ENCODE measurements at regions not wholly inside any gene's neighbourhood (a gene's known extent, or its start where the extent isn't known, plus 50 kb on each side); places are given as distances from the start of the nearest gene placed in this dataset.

GRCh38 chr18:56162311-56163265 is 475.8 kb downstream of the TXNL1 start:
- Histone ChIP-seq H3K36me3 (ENCODE audit: control insufficient read depth, insufficient read depth, low read length) (no peaks in the 10 kb centered on the region), H3K27me3 (ENCODE audit: control insufficient read depth, insufficient read depth, low read length) (no peaks in the 10 kb centered on the region), H3K27ac (ENCODE audit: low read length) (no peak overlapping the region), H3K4me1 (ENCODE audit: control insufficient read depth, insufficient read depth, low read length) (no peaks in the 10 kb centered on the region), H3K9me3 (ENCODE audit: control insufficient read depth, insufficient read depth, low read depth, low read length) (no peaks in the 10 kb centered on the region), H3K4me3 (ENCODE audit: low read depth in 2 of 2, low read length in 2 of 2) (no peak overlapping the region)
- BruUV-seq (replicated peaks), result no TSS peak
- intact Hi-C loops (cut with micrococcal nuclease; ENCODE audit: unreplicated experiment), result no loop called here
- ChIA-PET POLR2A (no interaction called here), CTCF (no interaction called here)
- DNase-seq (ENCODE audit: low read depth, low spot score) (no peak), ATAC-seq (no peak)
- TF ChIP-seq TCF7L2 (IDR thresholded peaks at IDR 0.05; ENCODE audit: low read depth, low read length), result no peak
- no peak for TF ChIP-seq CTCF (IDR thresholded peaks at IDR 0.05)
- TF ChIP-seq REST (IDR thresholded peaks at IDR 0.05; ENCODE audit: insufficient read depth in 1 of 2, low read depth in 2 of 2, low read length in 1 of 2), result no peak
- no peak for TF ChIP-seq POLR2AphosphoS5 (IDR thresholded peaks at IDR 0.05; ENCODE audit: low read depth, low read length)
- no peak for TF ChIP-seq SIN3A (IDR thresholded peaks at IDR 0.05; ENCODE audit: borderline replicate concordance, insufficient read depth, low read depth, low read length)
- in situ Hi-C loops (cut with HindIII; ENCODE audit: low pct_unique_long_range_greater_than_20kb, low sequenced_read_pairs), result no loop called here

- BruUV-seq (replicated peaks), result no TSS peak
- H3K4me3 ChIP-seq (ENCODE audit: low read depth in 2 of 2, low read length in 2 of 2), result no peak overlapping the region
- DNase-seq (ENCODE audit: low read depth, low spot score), result no peak
- POLR2A ChIA-PET, result no interaction called here
- intact Hi-C loops (cut with micrococcal nuclease; ENCODE audit: unreplicated experiment), result no loop called here
- no peaks in the 10 kb centered on the region for H3K27me3 ChIP-seq (ENCODE audit: control insufficient read depth, insufficient read depth, low read length)
- no peak overlapping the region for H3K27ac ChIP-seq (ENCODE audit: low read length)
- ATAC-seq, result no peak
- in situ Hi-C loops (cut with HindIII; ENCODE audit: low pct_unique_long_range_greater_than_20kb, low sequenced_read_pairs), result no loop called here
- CTCF ChIA-PET, result no interaction called here
- H3K9me3 ChIP-seq (ENCODE audit: control insufficient read depth, insufficient read depth, low read depth, low read length), result no peaks in the 10 kb centered on the region
- H3K36me3 ChIP-seq (ENCODE audit: control insufficient read depth, insufficient read depth, low read length), result no peaks in the 10 kb centered on the region
- no peak for TF ChIP-seq REST (IDR thresholded peaks at IDR 0.05; ENCODE audit: insufficient read depth in 1 of 2, low read depth in 2 of 2, low read length in 1 of 2)
- TF ChIP-seq TCF7L2 (IDR thresholded peaks at IDR 0.05; ENCODE audit: low read depth, low read length), result no peak
- no peak for TF ChIP-seq CTCF (IDR thresholded peaks at IDR 0.05)
- TF ChIP-seq POLR2AphosphoS5 (IDR thresholded peaks at IDR 0.05; ENCODE audit: low read depth, low read length), result no peak
- TF ChIP-seq SIN3A (IDR thresholded peaks at IDR 0.05; ENCODE audit: borderline replicate concordance, insufficient read depth, low read depth, low read length), result no peak
- no peaks in the 10 kb centered on the region for H3K4me1 ChIP-seq (ENCODE audit: control insufficient read depth, insufficient read depth, low read length)
These were observed 476.7 kb downstream of the TXNL1 start for GRCh38 chr18:56161566-56162260.

Data from Panc1 (cell line).